B cell (primary cell): ENCODE measurements at regions not wholly inside any gene's neighbourhood (a gene's known extent, or its start where the extent isn't known, plus 50 kb on each side); places are given as distances from the start of the nearest gene placed in this dataset.

ENCODE experiments used
- EZH2 ChIP-seq: IDR thresholded peaks from 2 replicates; pipeline ENCODE4 v1.6.1; 2012; ENCODE audit warnings: borderline replicate concordance, low read depth, mild to moderate bottlenecking, moderate library complexity, low read length; ENCODE audit not compliant: insufficient read depth, poor library complexity, severe bottlenecking
- TF ChIP-seq, protein P1 (sequence below): fragments of 200-600 bp; IDR thresholded peaks from one replicate; pipeline ENCODE4 v1.8.0; 2022; ENCODE audit warnings: antibody characterized with exemption, mild to moderate bottlenecking

DNA sequence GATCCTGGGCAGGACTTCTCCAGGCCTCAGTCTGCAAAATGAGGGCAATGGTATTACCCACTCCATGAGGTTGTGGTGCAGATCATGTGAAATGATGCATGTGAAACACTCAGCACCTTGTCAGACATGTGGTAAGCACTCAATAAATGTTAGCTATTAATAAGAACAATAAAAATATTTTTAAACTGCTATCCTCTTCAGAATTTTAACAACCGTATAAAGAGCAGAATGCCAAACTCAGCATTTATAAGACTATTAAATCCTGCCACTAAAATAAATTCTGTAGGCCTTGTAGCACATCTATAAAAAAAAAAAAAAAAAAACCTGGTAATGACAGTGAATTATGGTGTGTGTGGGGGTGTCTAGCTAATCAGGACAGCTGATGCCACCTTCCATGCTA is 213.9 kb upstream of the UMPS start:
- TF ChIP-seq, protein P1, sequence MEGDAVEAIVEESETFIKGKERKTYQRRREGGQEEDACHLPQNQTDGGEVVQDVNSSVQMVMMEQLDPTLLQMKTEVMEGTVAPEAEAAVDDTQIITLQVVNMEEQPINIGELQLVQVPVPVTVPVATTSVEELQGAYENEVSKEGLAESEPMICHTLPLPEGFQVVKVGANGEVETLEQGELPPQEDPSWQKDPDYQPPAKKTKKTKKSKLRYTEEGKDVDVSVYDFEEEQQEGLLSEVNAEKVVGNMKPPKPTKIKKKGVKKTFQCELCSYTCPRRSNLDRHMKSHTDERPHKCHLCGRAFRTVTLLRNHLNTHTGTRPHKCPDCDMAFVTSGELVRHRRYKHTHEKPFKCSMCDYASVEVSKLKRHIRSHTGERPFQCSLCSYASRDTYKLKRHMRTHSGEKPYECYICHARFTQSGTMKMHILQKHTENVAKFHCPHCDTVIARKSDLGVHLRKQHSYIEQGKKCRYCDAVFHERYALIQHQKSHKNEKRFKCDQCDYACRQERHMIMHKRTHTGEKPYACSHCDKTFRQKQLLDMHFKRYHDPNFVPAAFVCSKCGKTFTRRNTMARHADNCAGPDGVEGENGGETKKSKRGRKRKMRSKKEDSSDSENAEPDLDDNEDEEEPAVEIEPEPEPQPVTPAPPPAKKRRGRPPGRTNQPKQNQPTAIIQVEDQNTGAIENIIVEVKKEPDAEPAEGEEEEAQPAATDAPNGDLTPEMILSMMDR = no peak
- no peak for TF ChIP-seq EZH2
